Fibroblast of lung (primary cell): ENCODE measurements at regions not wholly inside any gene's neighbourhood (a gene's known extent, or its start where the extent isn't known, plus 50 kb on each side); places are given as distances from the start of the nearest gene placed in this dataset.

Experiments used
- DNase-seq, 2 donors: peaks; one replicate each; pipeline versions ENCODE4 v3.0.0 to v3.0.0-alpha.2; 2010; ENCODE audit warnings: low read depth in 2 of 2
- H2AFZ ChIP-seq: 2 replicates; pipeline ENCODE4 v1.5.1; 2012; ENCODE audit warnings: low read length, control low read depth, inconsistent platforms
- H3K27ac ChIP-seq: 2 replicates; pipeline ENCODE4 v1.5.1; 2011; ENCODE audit warnings: low read length, control low read depth; ENCODE audit not compliant: insufficient read depth
- H3K27me3 ChIP-seq: 2 replicates; pipeline ENCODE4 v1.5.1; 2011; ENCODE audit warnings: mild to moderate bottlenecking, low read length; ENCODE audit not compliant: control insufficient read depth, insufficient read depth
- H3K36me3 ChIP-seq: 2 replicates; pipeline ENCODE4 v1.5.1; 2011; ENCODE audit warnings: low read length; ENCODE audit not compliant: control insufficient read depth, insufficient read depth
- H3K4me1 ChIP-seq: 2 replicates; pipeline ENCODE4 v1.5.1; 2011; ENCODE audit warnings: low read length; ENCODE audit not compliant: control insufficient read depth, insufficient read depth; ENCODE audit errors: extremely low read depth
- H3K4me2 ChIP-seq: 2 replicates; pipeline ENCODE4 v1.5.1; 2011; ENCODE audit warnings: low read length, control low read depth; ENCODE audit not compliant: insufficient read depth; ENCODE audit errors: extremely low read depth
- H3K4me3 ChIP-seq, 4 experiments: fragments of 200-600 bp in 1 of 4; sonication (generic) in 1 of 4; replicated peaks in 1 of 4; 2 replicates each; pipeline ENCODE4 v1.5.1; 2011 to 2016; ENCODE audit warnings: low read length in 4 of 4, low read depth in 3 of 4, mild to moderate bottlenecking in 3 of 4, control low read depth in 2 of 4, inconsistent platforms in 1 of 4, mixed read lengths in 1 of 4; ENCODE audit not compliant: insufficient read depth in 1 of 4; ENCODE audit errors: control extremely low read depth in 1 of 4
- H3K79me2 ChIP-seq: 2 replicates; pipeline ENCODE4 v1.5.1; 2012; ENCODE audit warnings: mild to moderate bottlenecking, low read length, inconsistent platforms; ENCODE audit not compliant: control insufficient read depth, insufficient read depth
- H3K9ac ChIP-seq: 2 replicates; pipeline ENCODE4 v1.5.1; 2011; ENCODE audit warnings: mild to moderate bottlenecking, low read length, control low read depth; ENCODE audit not compliant: insufficient read depth
- H3K9me3 ChIP-seq: 2 replicates; pipeline ENCODE4 v1.5.1; 2012; ENCODE audit warnings: low read depth, low read length; ENCODE audit not compliant: control insufficient read depth, insufficient read depth
- H4K20me1 ChIP-seq: 2 replicates; pipeline ENCODE4 v1.5.1; 2011; ENCODE audit warnings: low read length; ENCODE audit not compliant: control insufficient read depth, insufficient read depth; ENCODE audit errors: extremely low read depth
- EZH2 ChIP-seq: IDR thresholded peaks from 2 replicates; pipeline ENCODE4 v1.5.1; 2012; ENCODE audit warnings: low read length, control low read depth, mild to moderate bottlenecking; ENCODE audit errors: missing control alignments
- TF ChIP-seq, protein P1 (sequence below), 2 donors: IDR thresholded peaks in 1 of 2; conservative IDR thresholded peaks in 1 of 2; 1 replicate in 1 of 2; 2 replicates in 1 of 2; pipeline ENCODE4 v1.5.1; 2011 to 2012; ENCODE audit warnings: low read length in 2 of 2, control low read depth in 1 of 2, inconsistent platforms in 1 of 2, low read depth in 1 of 2, mild to moderate bottlenecking in 1 of 2

DNA sequence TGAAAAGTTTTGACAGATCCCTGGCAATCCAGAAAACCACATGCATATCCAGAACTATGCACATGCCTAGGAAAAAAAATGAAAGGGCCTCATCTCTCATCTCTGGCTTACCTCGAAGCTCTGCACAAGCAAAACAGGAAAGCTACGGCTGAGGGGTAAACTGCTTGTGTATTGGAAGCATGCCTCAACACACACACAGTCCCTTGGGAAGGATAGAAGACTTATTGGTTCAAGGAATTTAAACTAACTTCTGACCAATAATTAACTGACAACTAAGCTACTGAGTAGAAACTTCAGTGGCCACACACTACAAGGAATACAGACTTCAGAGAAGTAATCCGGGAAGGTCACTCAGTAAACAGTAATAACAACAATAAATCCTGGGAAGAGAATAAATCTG is 59.9 kb upstream of the POMGNT2 start:
- Histone ChIP-seq H3K9ac (no peak overlapping the region), H2AFZ (no peak overlapping the region), H3K79me2 (no peaks in the 10 kb centered on the region), H3K4me1 (peaks cover 3% of the 10 kb centered on the region), H3K4me2 (no peak overlapping the region), H3K4me3 (no peak overlapping the region), H3K27ac (no peak overlapping the region), H3K27me3 (no peaks in the 10 kb centered on the region), H3K36me3 (no peaks in the 10 kb centered on the region), H3K9me3 (no peaks in the 10 kb centered on the region), H4K20me1 (no peaks in the 10 kb centered on the region)
- peak in 1 of 2 donors; percentile 17 for DNase-seq
- TF ChIP-seq EZH2, result no peak

DNA sequence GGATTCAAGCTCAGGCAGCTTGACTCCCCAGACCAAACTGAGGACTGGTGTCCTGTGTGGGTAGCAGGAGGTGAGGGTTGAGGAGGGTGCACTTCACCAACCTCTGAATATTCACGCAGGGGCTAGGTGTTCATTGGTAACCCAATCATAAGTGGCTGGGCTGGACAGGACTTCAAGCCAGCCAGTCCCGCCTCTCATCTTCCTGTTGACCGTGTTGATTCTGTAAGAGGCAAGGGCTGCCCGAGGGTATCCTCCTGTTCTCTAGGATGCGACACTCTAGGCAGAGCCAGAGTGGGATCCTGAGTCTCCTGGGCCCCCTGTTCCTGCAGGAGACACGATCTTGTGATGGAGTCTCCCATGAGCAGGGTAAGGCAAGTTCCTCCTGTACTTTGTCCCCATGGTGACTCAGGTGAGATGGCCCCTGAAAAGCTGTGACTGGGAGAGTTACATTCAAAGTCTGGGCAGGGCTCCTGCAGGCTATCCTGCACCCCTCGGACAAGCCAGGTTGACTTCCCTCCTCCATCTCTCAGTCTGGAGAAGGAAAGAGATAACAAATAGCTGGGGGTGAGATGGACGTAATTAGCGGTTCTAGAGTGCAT is 58.1 kb upstream of the POMGNT2 start:
- H3K36me3 ChIP-seq, result no peaks in the 10 kb centered on the region
- no peaks in the 10 kb centered on the region for H4K20me1 ChIP-seq
- no peaks in the 10 kb centered on the region for H3K9me3 ChIP-seq
- peaks cover 3% of the 10 kb centered on the region for H3K4me1 ChIP-seq
- DNase-seq, result no peak
- no peak overlapping the region for H3K4me3 ChIP-seq
- H2AFZ ChIP-seq, result no peak overlapping the region
- H3K27ac ChIP-seq, result no peak overlapping the region
- H3K79me2 ChIP-seq, result no peaks in the 10 kb centered on the region
- no peak for TF ChIP-seq EZH2
- TF ChIP-seq, protein P1, sequence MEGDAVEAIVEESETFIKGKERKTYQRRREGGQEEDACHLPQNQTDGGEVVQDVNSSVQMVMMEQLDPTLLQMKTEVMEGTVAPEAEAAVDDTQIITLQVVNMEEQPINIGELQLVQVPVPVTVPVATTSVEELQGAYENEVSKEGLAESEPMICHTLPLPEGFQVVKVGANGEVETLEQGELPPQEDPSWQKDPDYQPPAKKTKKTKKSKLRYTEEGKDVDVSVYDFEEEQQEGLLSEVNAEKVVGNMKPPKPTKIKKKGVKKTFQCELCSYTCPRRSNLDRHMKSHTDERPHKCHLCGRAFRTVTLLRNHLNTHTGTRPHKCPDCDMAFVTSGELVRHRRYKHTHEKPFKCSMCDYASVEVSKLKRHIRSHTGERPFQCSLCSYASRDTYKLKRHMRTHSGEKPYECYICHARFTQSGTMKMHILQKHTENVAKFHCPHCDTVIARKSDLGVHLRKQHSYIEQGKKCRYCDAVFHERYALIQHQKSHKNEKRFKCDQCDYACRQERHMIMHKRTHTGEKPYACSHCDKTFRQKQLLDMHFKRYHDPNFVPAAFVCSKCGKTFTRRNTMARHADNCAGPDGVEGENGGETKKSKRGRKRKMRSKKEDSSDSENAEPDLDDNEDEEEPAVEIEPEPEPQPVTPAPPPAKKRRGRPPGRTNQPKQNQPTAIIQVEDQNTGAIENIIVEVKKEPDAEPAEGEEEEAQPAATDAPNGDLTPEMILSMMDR (conservative IDR thresholded peaks at IDR 0.05 in 1 of 2, IDR thresholded peaks at IDR 0.05 in 1 of 2; ENCODE audit: low read depth in 1 of 2, low read length in 2 of 2), result no peak
- no peak overlapping the region for H3K4me2 ChIP-seq
- H3K27me3 ChIP-seq, result no peaks in the 10 kb centered on the region
- no peak overlapping the region for H3K9ac ChIP-seq

DNA sequence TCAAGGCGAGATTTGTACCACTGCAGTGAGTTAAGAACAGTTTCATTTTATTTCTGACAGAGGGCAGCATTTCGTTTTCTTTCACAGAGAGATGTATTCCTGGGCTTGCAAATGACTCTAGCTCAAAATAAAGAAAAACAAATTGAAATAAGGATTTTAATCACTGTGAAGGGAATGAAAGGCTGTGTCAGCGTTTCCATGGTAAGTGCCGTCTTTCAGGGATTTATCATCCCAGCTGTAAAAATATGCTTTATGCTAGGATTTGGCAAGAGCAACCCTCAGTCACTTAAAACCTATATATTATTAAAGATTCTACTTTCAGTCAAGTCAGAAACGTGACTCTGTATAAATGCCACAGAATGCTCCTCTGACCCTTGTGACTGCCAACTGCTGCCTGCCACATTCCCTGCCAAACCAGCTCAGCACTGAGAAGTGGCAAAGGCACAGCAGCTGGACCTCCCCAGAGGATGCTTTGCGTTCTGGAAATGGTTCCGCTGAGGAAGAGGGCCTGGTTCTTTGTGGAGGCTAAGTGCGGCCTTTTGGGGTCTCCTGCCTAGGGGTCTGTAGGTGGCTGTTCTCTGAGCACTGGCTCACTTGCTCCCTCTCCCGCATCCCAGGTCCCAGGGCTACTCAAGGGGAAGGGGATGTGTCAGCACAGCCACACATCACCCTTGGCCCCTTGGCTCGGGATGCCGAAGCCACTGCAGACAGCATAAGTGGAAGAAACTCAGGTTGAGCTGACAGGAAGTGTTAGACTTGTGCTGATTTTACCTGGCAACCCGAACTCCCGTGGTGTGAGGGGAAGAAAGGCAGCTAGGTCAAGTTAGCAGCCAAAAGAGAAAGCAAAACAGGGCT is 56.6 kb upstream of the POMGNT2 start:
- Histone ChIP-seq H4K20me1 (no peaks in the 10 kb centered on the region), H3K4me2 (no peak overlapping the region), H3K27ac (no peak overlapping the region), H3K27me3 (no peaks in the 10 kb centered on the region), H2AFZ (peak overlapping the region; percentile 52), H3K4me1 (peaks cover 3% of the 10 kb centered on the region), H3K9me3 (no peaks in the 10 kb centered on the region), H3K9ac (no peak overlapping the region), H3K79me2 (no peaks in the 10 kb centered on the region), H3K4me3 (no peak overlapping the region), H3K36me3 (no peaks in the 10 kb centered on the region)
- no peak for TF ChIP-seq EZH2
- TF ChIP-seq, protein P1 (conservative IDR thresholded peaks at IDR 0.05 in 1 of 2, IDR thresholded peaks at IDR 0.05 in 1 of 2; ENCODE audit: low read depth in 1 of 2, low read length in 2 of 2), result peak; percentile 46 to 51
- peak; percentile 20 to 89 for DNase-seq
